B cell (primary cell): ENCODE measurements at regions not wholly inside any gene's neighbourhood (a gene's known extent, or its start where the extent isn't known, plus 50 kb on each side); places are given as distances from the start of the nearest gene placed in this dataset.

Source experiments
- ATAC-seq: fragments of 200-7000 bp; cut with Tn5 transposase; one replicate; pipeline ENCODE4 v1.10.0; 2021; ENCODE audit warnings: low read depth, mild to moderate bottlenecking, moderate number of reproducible peaks, moderate library complexity
- CTCF ChIA-PET: fragments of 350-600 bp; sonication (Branson Sonifier 250); formaldehyde crosslinking; loops from one replicate; lab custom pipeline; 2021; ENCODE audit warnings: antibody characterized with exemption, inconsistent platforms; lab: Charles Lee
- POLR2A ChIA-PET: fragments of 350-600 bp; sonication (Branson Sonifier 250); formaldehyde crosslinking; loops from one replicate; lab custom pipeline; 2021; ENCODE audit warnings: antibody characterized with exemption; lab: Charles Lee
- DNase-seq: peaks from one replicate; pipeline ENCODE4 v3.0.0; 2013
- H2AFZ ChIP-seq: 2 replicates; pipeline ENCODE4 v1.6.1; 2012; ENCODE audit warnings: mild to moderate bottlenecking, low read depth, low read length; ENCODE audit not compliant: insufficient read depth, poor library complexity, severe bottlenecking
- H3K27ac ChIP-seq, 2 donors: 1 replicate in 1 of 2; 2 replicates in 1 of 2; pipeline ENCODE4 v1.5.1; 2012 to 2013; ENCODE audit warnings: low read length in 2 of 2, mild to moderate bottlenecking in 2 of 2, moderate library complexity in 1 of 2
- H3K27me3 ChIP-seq, 4 experiments: fragments of 200-600 bp in 1 of 4; sonication (generic) in 1 of 4; replicated peaks in 1 of 4; 1 replicate in 2 of 4; 2 replicates in 2 of 4; pipeline versions ENCODE4 v1.6.1 to v1.7.0; 2013 to 2016; ENCODE audit warnings: low read length in 3 of 4, mild to moderate bottlenecking in 2 of 4, mixed read lengths in 1 of 4, moderate library complexity in 1 of 4; ENCODE audit not compliant: insufficient read depth in 4 of 4, control insufficient read depth in 3 of 4; ENCODE audit errors: control extremely low read depth in 1 of 4
- H3K36me3 ChIP-seq, 2 experiments: replicated peaks in 1 of 2; 1 replicate in 1 of 2; 2 replicates in 1 of 2; pipeline versions ENCODE4 v1.6.1 to v1.7.1; 2013; ENCODE audit warnings: low read length in 1 of 2; ENCODE audit not compliant: insufficient read depth in 2 of 2, control insufficient read depth in 1 of 2; ENCODE audit errors: control extremely low read depth in 1 of 2, extremely low read depth in 1 of 2
- H3K4me1 ChIP-seq, 2 donors: fragments of 200-600 bp in 1 of 2; sonication (generic) in 1 of 2; 1 replicate in 1 of 2; 2 replicates in 1 of 2; pipeline versions ENCODE4 v1.5.1 to v1.6.1; 2013 to 2017; ENCODE audit warnings: low read length in 2 of 2; ENCODE audit not compliant: control insufficient read depth in 2 of 2, insufficient read depth in 2 of 2
- H3K4me2 ChIP-seq: replicated peaks from 2 replicates; pipeline ENCODE3; 2012; ENCODE audit warnings: mild to moderate bottlenecking, low read depth, low read length; ENCODE audit not compliant: poor library complexity, severe bottlenecking
- H3K4me3 ChIP-seq, 5 experiments: fragments of 200-600 bp in 1 of 5; sonication (generic) in 1 of 5; 1 replicate in 3 of 5; 2 replicates in 2 of 5; pipeline versions ENCODE4 v1.5.1 to v1.7.0; 2011 to 2016; ENCODE audit warnings: low read length in 4 of 5, mild to moderate bottlenecking in 4 of 5, low read depth in 2 of 5, control low read depth in 1 of 5, moderate library complexity in 1 of 5; ENCODE audit not compliant: insufficient read depth in 1 of 5; ENCODE audit errors: control extremely low read depth in 1 of 5, extremely low read depth in 1 of 5
- H3K79me2 ChIP-seq: fragments of 200-600 bp; sonication (generic); one replicate; pipeline ENCODE4 v1.6.0; 2016; ENCODE audit warnings: low read length; ENCODE audit not compliant: control insufficient read depth, insufficient read depth
- H3K9ac ChIP-seq: fragments of 200-600 bp; sonication (generic); 2 replicates; pipeline ENCODE4 v1.6.1; 2017; ENCODE audit warnings: mild to moderate bottlenecking, low read length, moderate library complexity
- H3K9me3 ChIP-seq, 3 donors: one replicate each; pipeline versions ENCODE4 v1.6.1 to v1.7.1; 2013; ENCODE audit warnings: low read length in 2 of 3; ENCODE audit not compliant: control insufficient read depth in 2 of 3, insufficient read depth in 1 of 3; ENCODE audit errors: control extremely low read depth in 1 of 3
- H4K20me1 ChIP-seq: 2 replicates; pipeline ENCODE4 v1.6.0; 2012; ENCODE audit warnings: mild to moderate bottlenecking, low read length; ENCODE audit not compliant: insufficient read depth, control insufficient read depth, poor library complexity, severe bottlenecking
- H3K27ac Mint-ChIP-seq: one replicate; pipeline ENCODE4 v1.8.0; 2021; ENCODE audit warnings: mixed read lengths
- H3K27me3 Mint-ChIP-seq: one replicate; pipeline ENCODE4 v1.8.0; 2021; ENCODE audit warnings: mixed read lengths
- H3K4me1 Mint-ChIP-seq: one replicate; pipeline ENCODE4 v1.8.0; 2021; ENCODE audit warnings: mixed read lengths
- H3K4me3 Mint-ChIP-seq: one replicate; pipeline ENCODE4 v1.8.0; 2021; ENCODE audit warnings: mixed read lengths
- H3K9me3 Mint-ChIP-seq: one replicate; pipeline ENCODE4 v1.8.0; 2022; ENCODE audit warnings: mixed read lengths; ENCODE audit not compliant: insufficient read depth
- EZH2 ChIP-seq: IDR thresholded peaks from 2 replicates; pipeline ENCODE4 v1.6.1; 2012; ENCODE audit warnings: borderline replicate concordance, low read depth, mild to moderate bottlenecking, moderate library complexity, low read length; ENCODE audit not compliant: insufficient read depth, poor library complexity, severe bottlenecking
- WGBS: methylation state at CpG from one replicate; pipeline ENCODE4 v1.1.5; 2013; ENCODE audit warnings: missing lambda C conversion rate; ENCODE audit not compliant: insufficient coverage; 5-methylcytosine and 5-hydroxymethylcytosine counted together
- intact Hi-C: fragments of 100-400 bp; cut with micrococcal nuclease; formaldehyde crosslinking; loops from one replicate; pipeline ENCODE4 v1.10.0; 2022
- TF ChIP-seq, protein P1 (sequence below): fragments of 200-600 bp; IDR thresholded peaks from one replicate; pipeline ENCODE4 v1.8.0; 2022; ENCODE audit warnings: antibody characterized with exemption, mild to moderate bottlenecking

DNA sequence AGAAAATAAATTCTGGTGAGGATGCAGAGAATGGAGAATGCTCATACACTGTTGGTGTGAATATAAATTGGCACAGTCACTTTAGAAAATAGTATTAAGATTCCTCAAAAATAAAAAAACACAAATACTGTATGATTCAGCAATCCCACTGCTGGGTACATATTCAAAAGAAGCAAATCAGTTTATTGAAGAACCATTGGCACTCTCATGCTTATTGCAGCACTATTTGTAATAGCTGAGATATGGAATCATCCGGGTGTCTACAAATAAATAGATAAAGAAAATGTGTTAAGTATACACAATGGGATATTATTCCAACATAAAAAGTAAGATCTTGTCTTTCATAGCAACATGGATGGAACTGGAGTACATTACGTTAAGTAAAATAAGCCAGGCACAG, 579.4 kb upstream of the SEL1L start:
- ATAC-seq (no peak), DNase-seq (no peak)
- no peaks in the 10 kb centered on the region for H3K4me1 Mint-ChIP-seq
- H3K4me3 Mint-ChIP-seq = no peak overlapping the region
- H3K27ac Mint-ChIP-seq = no peak overlapping the region
- Histone ChIP-seq H3K9ac (no peak overlapping the region), H3K9me3 (peaks cover 0 to 2% (median 0%) of the 10 kb centered on the region in 3 donors), H3K36me3 (no peaks in the 10 kb centered on the region), H3K27ac (no peak overlapping the region), H3K4me2 (no peak overlapping the region), H4K20me1 (no peaks in the 10 kb centered on the region), H3K4me1 (no peaks in the 10 kb centered on the region), H3K79me2 (no peaks in the 10 kb centered on the region), H2AFZ (no peak overlapping the region), H3K4me3 (no peak overlapping the region), H3K27me3 (no peaks in the 10 kb centered on the region)
- CTCF ChIA-PET = no interaction called here
- no peaks in the 10 kb centered on the region for H3K27me3 Mint-ChIP-seq
- intact Hi-C loops = no loop called here
- peaks cover 7% of the 10 kb centered on the region for H3K9me3 Mint-ChIP-seq
- no peak for TF ChIP-seq EZH2
- TF ChIP-seq, protein P1, sequence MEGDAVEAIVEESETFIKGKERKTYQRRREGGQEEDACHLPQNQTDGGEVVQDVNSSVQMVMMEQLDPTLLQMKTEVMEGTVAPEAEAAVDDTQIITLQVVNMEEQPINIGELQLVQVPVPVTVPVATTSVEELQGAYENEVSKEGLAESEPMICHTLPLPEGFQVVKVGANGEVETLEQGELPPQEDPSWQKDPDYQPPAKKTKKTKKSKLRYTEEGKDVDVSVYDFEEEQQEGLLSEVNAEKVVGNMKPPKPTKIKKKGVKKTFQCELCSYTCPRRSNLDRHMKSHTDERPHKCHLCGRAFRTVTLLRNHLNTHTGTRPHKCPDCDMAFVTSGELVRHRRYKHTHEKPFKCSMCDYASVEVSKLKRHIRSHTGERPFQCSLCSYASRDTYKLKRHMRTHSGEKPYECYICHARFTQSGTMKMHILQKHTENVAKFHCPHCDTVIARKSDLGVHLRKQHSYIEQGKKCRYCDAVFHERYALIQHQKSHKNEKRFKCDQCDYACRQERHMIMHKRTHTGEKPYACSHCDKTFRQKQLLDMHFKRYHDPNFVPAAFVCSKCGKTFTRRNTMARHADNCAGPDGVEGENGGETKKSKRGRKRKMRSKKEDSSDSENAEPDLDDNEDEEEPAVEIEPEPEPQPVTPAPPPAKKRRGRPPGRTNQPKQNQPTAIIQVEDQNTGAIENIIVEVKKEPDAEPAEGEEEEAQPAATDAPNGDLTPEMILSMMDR = no peak
- WGBS = no CpG with 5 or more reads among the region's 2 CpGs
- POLR2A ChIA-PET = no interaction called here

- H3K9me3 ChIP-seq = peaks cover 0 to 2% (median 0%) of the 10 kb centered on the region in 3 donors
- Mint-ChIP-seq H3K4me3 (no peak overlapping the region), H3K27ac (no peak overlapping the region), H3K27me3 (no peaks in the 10 kb centered on the region), H3K9me3 (peaks cover 7% of the 10 kb centered on the region), H3K4me1 (no peaks in the 10 kb centered on the region)
- TF ChIP-seq EZH2 = no peak
- TF ChIP-seq, protein P1 = no peak
- H3K27me3 ChIP-seq = no peaks in the 10 kb centered on the region
- ChIA-PET POLR2A (no interaction called here), CTCF (no interaction called here)
- no CpG with 5 or more reads among the region's 1 CpG for WGBS
- H3K4me3 ChIP-seq = no peak overlapping the region
- H3K4me2 ChIP-seq = no peak overlapping the region
- H3K4me1 ChIP-seq = no peaks in the 10 kb centered on the region
- no peak overlapping the region for H3K27ac ChIP-seq
- H3K79me2 ChIP-seq = no peaks in the 10 kb centered on the region
- intact Hi-C loops = no loop called here
- H3K36me3 ChIP-seq = no peaks in the 10 kb centered on the region
- H3K9ac ChIP-seq = no peak overlapping the region
- no peak overlapping the region for H2AFZ ChIP-seq
- no peak for ATAC-seq
- no peaks in the 10 kb centered on the region for H4K20me1 ChIP-seq
- no peak for DNase-seq
Measured at GRCh38 chr14:82113710-82114109, 580.1 kb upstream of the SEL1L start.
